A549 (cell line): ENCODE measurements at regions not wholly inside any gene's neighbourhood (a gene's known extent, or its start where the extent isn't known, plus 50 kb on each side); places are given as distances from the start of the nearest gene placed in this dataset.

Experiments
- ATAC-seq, 2 experiments: fragments of 200-7000 bp in 1 of 2; fragments of >200 bp in 1 of 2; cut with Nextera tagmentation in 1 of 2; cut with Tn5 transposase in 1 of 2; 3 replicates each; pipeline versions ENCODE4 v1.8.0 to v1.9.1; 2018 to 2020; ENCODE audit warnings: mild to moderate bottlenecking in 1 of 2, moderate library complexity in 1 of 2
- CTCF ChIA-PET: fragments of 300-600 bp; sonication (Branson Sonifier 250); formaldehyde crosslinking; extraction: SDS; loops from one replicate; lab custom pipeline; 2021; ENCODE audit warnings: antibody characterized with exemption, inconsistent platforms; lab: Yijun Ruan, JAX
- POLR2A ChIA-PET: fragments of 350-600 bp; formaldehyde crosslinking; extraction: SDS; loops from one replicate; lab custom pipeline; 2021; ENCODE audit warnings: antibody characterized with exemption, inconsistent platforms; lab: Yijun Ruan, JAX
- DNase-seq, 2 experiments: peaks; one replicate each; pipeline versions ENCODE4 v3.0.0 to v3.0.0-alpha.2; 2011 to 2016; ENCODE audit warnings: low read depth in 1 of 2, low spot score in 1 of 2
- FAIRE-seq: peaks from 2 replicates; lab custom pipeline; 2011; peaks lifted over from hg19 to GRCh38; lab: Jason Lieb, UNC
- H3K27ac ChIP-seq, 2 experiments: fragments of >200 bp; sonication (Bioruptor Twin); formaldehyde crosslinking; 3 replicates each; pipeline ENCODE4 v1.5.1; 2016 to 2017
- H3K4me1 ChIP-seq: fragments of >200 bp; sonication (Bioruptor Twin); formaldehyde crosslinking; 3 replicates; pipeline ENCODE4 v1.6.1; 2016
- H3K4me2 ChIP-seq: fragments of >200 bp; sonication (Bioruptor Twin); formaldehyde crosslinking; 3 replicates; pipeline ENCODE4 v1.6.1; 2016
- H3K4me3 ChIP-seq: fragments of >200 bp; sonication (Bioruptor Twin); formaldehyde crosslinking; 3 replicates; pipeline ENCODE4 v1.5.1; 2016
- H3K9me3 ChIP-seq: fragments of >200 bp; sonication (Bioruptor Twin); formaldehyde crosslinking; 3 replicates; pipeline ENCODE4 v1.6.1; 2016
- CBX8 ChIP-seq: fragments of 200-600 bp; sonication (generic); IDR thresholded peaks from 2 replicates; pipeline ENCODE4 v1.6.1; 2016
- EHMT2 ChIP-seq: fragments of 200-600 bp; sonication (generic); IDR thresholded peaks from 2 replicates; pipeline ENCODE4 v1.6.1; 2016; ENCODE audit warnings: antibody characterized with exemption, low read depth, mild to moderate bottlenecking, moderate library complexity
- FOSB ChIP-seq: fragments of 250-450 bp; sonication (Bioruptor Pico); IDR thresholded peaks from 2 replicates; pipeline ENCODE4 v1.5.0; 2020; ENCODE audit warnings: mild to moderate bottlenecking, moderate library complexity
- FOXS1 ChIP-seq: fragments of 250-450 bp; sonication (Bioruptor Pico); IDR thresholded peaks from 2 replicates; pipeline ENCODE4 v1.5.0; 2020; ENCODE audit warnings: mild to moderate bottlenecking, moderate library complexity
- HDAC2 ChIP-seq: fragments of 200-600 bp; sonication (generic); IDR thresholded peaks from 2 replicates; pipeline ENCODE4 v1.6.1; 2016
- HOXA7 ChIP-seq: fragments of 250-450 bp; sonication (Bioruptor Pico); IDR thresholded peaks from 2 replicates; pipeline ENCODE4 v1.5.0; 2020; ENCODE audit warnings: mild to moderate bottlenecking, moderate library complexity
- JUNB ChIP-seq: fragments of >200 bp; sonication (Bioruptor Twin); formaldehyde crosslinking; IDR thresholded peaks from 2 replicates; pipeline ENCODE4 v1.6.1; 2016
- KDM5A ChIP-seq: fragments of 200-600 bp; sonication (generic); IDR thresholded peaks from 2 replicates; pipeline ENCODE4 v1.6.1; 2016; ENCODE audit warnings: antibody characterized with exemption, mild to moderate bottlenecking
- NPAS2 ChIP-seq: fragments of 250-450 bp; sonication (Bioruptor Pico); IDR thresholded peaks from 2 replicates; pipeline ENCODE4 v1.8.0; 2022; ENCODE audit warnings: mild to moderate bottlenecking, moderate library complexity, borderline replicate concordance
- NR3C1 ChIP-seq: fragments of >200 bp; sonication (Bioruptor Twin); formaldehyde crosslinking; IDR thresholded peaks from 3 replicates; pipeline ENCODE4 v1.6.1; 2017
- PHF8 ChIP-seq: fragments of 200-600 bp; sonication (generic); IDR thresholded peaks from 2 replicates; pipeline ENCODE4 v1.6.1; 2016; ENCODE audit warnings: low read depth, mild to moderate bottlenecking, antibody characterized with exemption, moderate library complexity, borderline replicate concordance
- POLR2A ChIP-seq: IDR thresholded peaks from 2 replicates; pipeline ENCODE4 v1.6.1; 2012; ENCODE audit warnings: mild to moderate bottlenecking, low read length
- POLR2AphosphoS2 ChIP-seq: conservative IDR thresholded peaks from 2 replicates; pipeline ENCODE4 v1.6.1; 2012; ENCODE audit warnings: low read length, improper control_type of control experiment, inconsistent platforms
- RAD21 ChIP-seq, 2 experiments: fragments of >200 bp in 1 of 2; sonication (Bioruptor Twin) in 1 of 2; formaldehyde crosslinking in 1 of 2; IDR thresholded peaks in 1 of 2; conservative IDR thresholded peaks in 1 of 2; 2 replicates in 1 of 2; 3 replicates in 1 of 2; pipeline ENCODE4 v1.6.1; 2012 to 2018; ENCODE audit warnings: inconsistent platforms in 1 of 2
- RCOR1 ChIP-seq: fragments of 150-350 bp; IDR thresholded peaks from 2 replicates; pipeline ENCODE4 v1.6.1; 2014; ENCODE audit warnings: antibody characterized with exemption, low read length, low read depth
- SREBF2 ChIP-seq: fragments of 450-650 bp; IDR thresholded peaks from 2 replicates; pipeline ENCODE4 v1.6.1; 2014; ENCODE audit warnings: mild to moderate bottlenecking, moderate library complexity
- TP53 ChIP-seq: fragments of 250-450 bp; sonication (Bioruptor Pico); IDR thresholded peaks from 2 replicates; pipeline ENCODE4 v1.5.0; 2021; ENCODE audit warnings: mild to moderate bottlenecking, moderate library complexity
- ZC3H11A ChIP-seq: fragments of 450-650 bp; IDR thresholded peaks from 2 replicates; pipeline ENCODE4 v1.6.1; 2014; ENCODE audit warnings: antibody characterized with exemption, mild to moderate bottlenecking
- ZFP36 ChIP-seq: fragments of 450-650 bp; IDR thresholded peaks from 2 replicates; pipeline ENCODE4 v1.6.1; 2014; ENCODE audit warnings: borderline replicate concordance; ENCODE audit not compliant: partially characterized antibody
- ZSCAN20 ChIP-seq: fragments of 250-450 bp; sonication (Bioruptor Pico); IDR thresholded peaks from 2 replicates; pipeline ENCODE4 v1.8.0; 2022; ENCODE audit warnings: mild to moderate bottlenecking, moderate library complexity
- WGBS: methylation state at CpG from one replicate; pipeline ENCODE4 v1.1.6; 2017; ENCODE audit errors: missing lambda C conversion rate; 5-methylcytosine and 5-hydroxymethylcytosine counted together
- TF ChIP-seq, protein P1 (sequence below): fragments of 150-350 bp; IDR thresholded peaks from 2 replicates; pipeline ENCODE4 v1.6.1; 2014; ENCODE audit warnings: low read depth, mild to moderate bottlenecking, low read length
- TF ChIP-seq, protein P2 (sequence below): IDR thresholded peaks from 2 replicates; pipeline ENCODE4 v1.6.1; 2012
- TF ChIP-seq, protein P3 (sequence below): fragments of >200 bp; sonication (Bioruptor Twin); formaldehyde crosslinking; IDR thresholded peaks from 3 replicates; pipeline ENCODE4 v1.6.1; 2016

DNA sequence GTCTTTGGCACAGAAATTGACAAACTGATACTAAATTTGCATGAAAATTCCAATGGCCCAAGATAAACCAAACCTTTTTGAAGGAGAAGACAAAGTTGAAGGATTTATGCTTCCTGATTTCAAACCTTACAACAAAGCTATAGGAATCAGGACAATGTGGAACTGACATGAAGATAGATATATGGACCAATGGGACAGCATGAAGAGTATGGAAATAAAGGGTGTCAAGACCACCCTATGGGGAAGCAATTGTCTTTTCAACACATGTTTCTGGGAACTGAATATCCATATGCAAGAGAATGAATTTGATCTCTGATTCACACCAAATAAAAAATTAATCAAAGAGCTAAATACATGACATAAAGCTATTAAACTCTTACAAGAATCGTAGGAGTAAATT is 77.2 kb upstream of the ADARB2 start (continued):
- TF ChIP-seq CBX8: no peak
- no peak for TF ChIP-seq PHF8
- no peak for TF ChIP-seq ZC3H11A
- no peak for TF ChIP-seq ZSCAN20 (CRISPR knock-in tag)
- TF ChIP-seq HDAC2: no peak
- TF ChIP-seq, protein P1, sequence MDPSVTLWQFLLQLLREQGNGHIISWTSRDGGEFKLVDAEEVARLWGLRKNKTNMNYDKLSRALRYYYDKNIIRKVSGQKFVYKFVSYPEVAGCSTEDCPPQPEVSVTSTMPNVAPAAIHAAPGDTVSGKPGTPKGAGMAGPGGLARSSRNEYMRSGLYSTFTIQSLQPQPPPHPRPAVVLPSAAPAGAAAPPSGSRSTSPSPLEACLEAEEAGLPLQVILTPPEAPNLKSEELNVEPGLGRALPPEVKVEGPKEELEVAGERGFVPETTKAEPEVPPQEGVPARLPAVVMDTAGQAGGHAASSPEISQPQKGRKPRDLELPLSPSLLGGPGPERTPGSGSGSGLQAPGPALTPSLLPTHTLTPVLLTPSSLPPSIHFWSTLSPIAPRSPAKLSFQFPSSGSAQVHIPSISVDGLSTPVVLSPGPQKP: no peak
- no peak for TF ChIP-seq NPAS2 (CRISPR knock-in tag)
- TF ChIP-seq SREBF2: no peak
- no peak for TF ChIP-seq POLR2AphosphoS2
- no peak for TF ChIP-seq KDM5A

DNA sequence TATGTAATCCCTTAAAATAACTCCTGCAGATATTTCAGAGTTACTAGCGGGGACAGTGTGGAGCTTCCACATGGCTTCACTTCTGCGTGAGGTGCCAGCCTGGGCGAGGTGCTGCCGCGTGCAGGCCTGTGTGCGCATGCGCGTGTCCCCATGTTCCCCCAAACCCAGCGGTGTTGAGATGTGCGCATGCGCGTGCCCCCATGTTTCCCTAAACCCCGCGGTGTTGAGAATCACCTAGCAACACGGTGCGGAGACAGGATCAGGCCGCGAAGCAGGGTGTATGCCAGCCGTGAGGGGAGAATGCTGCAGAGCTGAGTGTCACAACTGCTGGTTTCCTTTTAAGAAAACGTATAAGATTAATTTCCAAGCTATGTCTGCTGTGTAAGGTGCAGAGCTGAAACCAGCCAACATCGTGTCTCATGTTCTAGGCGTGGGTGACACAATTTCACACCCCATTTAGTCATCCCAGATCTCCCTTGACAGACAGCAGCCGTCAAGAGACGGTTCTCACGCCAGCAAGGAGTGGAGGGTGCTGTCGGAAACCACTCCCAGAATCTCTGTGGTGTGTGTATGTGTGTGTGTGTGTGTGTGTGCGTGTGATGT is 71.9 kb upstream of the ADARB2 start:
- Histone ChIP-seq H3K4me1 (no peaks in the 10 kb centered on the region), H3K9me3 (no peaks in the 10 kb centered on the region), H3K4me3 (no peak overlapping the region), H3K4me2 (no peak overlapping the region), H3K27ac (no peak overlapping the region)
- FAIRE-seq (no peak), ATAC-seq (no peak), DNase-seq (no peak)
- 60% methylated on average over 27 of the region's 27 CpGs for whole genome bisulfite sequencing
- CTCF ChIA-PET: no interaction called here
- POLR2A ChIA-PET: no interaction called here
- no peak for TF ChIP-seq RAD21 (conservative IDR thresholded peaks at IDR 0.05 in 1 of 2, IDR thresholded peaks at IDR 0.05 in 1 of 2)
- no peak for TF ChIP-seq RCOR1
- TF ChIP-seq PHF8: no peak
- TF ChIP-seq JUNB: no peak
- TF ChIP-seq FOSB (CRISPR knock-in tag): no peak
- TF ChIP-seq ZC3H11A: no peak
- no peak for TF ChIP-seq NR3C1
- TF ChIP-seq CBX8: no peak
- no peak for TF ChIP-seq ZFP36

DNA sequence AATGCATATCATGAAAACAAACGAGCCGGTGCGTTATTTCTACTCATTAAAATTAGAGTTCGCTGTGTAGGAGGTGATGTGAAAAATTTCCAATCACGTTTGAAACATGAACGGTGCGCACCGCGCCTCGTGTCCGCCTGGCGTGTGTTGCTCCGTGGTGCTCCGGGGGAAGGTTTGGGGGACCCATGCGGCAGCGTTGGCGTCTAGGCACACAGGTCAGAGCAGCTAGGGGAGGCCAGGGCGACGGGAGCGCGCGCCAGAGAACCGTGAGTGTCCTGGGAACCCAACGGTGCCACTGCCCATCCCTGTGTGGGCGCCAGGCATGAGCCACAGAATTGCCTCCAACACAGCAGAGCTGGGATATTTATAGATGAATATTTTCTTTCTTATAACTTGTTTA is 70.6 kb upstream of the ADARB2 start:
- H3K4me3 ChIP-seq: no peak overlapping the region
- POLR2A ChIA-PET: no interaction called here
- 42% methylated on average over 25 of the region's 25 CpGs for WGBS
- TF ChIP-seq NR3C1 (no peak), FOXS1 (no peak), KDM5A (no peak), EHMT2 (no peak), ZC3H11A (no peak)
- TF ChIP-seq, protein P2, sequence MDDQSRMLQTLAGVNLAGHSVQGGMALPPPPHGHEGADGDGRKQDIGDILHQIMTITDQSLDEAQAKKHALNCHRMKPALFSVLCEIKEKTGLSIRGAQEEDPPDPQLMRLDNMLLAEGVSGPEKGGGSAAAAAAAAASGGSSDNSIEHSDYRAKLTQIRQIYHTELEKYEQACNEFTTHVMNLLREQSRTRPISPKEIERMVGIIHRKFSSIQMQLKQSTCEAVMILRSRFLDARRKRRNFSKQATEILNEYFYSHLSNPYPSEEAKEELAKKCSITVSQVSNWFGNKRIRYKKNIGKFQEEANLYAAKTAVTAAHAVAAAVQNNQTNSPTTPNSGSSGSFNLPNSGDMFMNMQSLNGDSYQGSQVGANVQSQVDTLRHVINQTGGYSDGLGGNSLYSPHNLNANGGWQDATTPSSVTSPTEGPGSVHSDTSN: no peak
- TF ChIP-seq, protein P3, sequence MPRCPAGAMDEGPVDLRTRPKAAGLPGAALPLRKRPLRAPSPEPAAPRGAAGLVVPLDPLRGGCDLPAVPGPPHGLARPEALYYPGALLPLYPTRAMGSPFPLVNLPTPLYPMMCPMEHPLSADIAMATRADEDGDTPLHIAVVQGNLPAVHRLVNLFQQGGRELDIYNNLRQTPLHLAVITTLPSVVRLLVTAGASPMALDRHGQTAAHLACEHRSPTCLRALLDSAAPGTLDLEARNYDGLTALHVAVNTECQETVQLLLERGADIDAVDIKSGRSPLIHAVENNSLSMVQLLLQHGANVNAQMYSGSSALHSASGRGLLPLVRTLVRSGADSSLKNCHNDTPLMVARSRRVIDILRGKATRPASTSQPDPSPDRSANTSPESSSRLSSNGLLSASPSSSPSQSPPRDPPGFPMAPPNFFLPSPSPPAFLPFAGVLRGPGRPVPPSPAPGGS: no peak
- CTCF ChIA-PET: no interaction called here
- no peak for ATAC-seq
- H3K9me3 ChIP-seq: no peaks in the 10 kb centered on the region
- H3K4me2 ChIP-seq: no peak overlapping the region
- H3K27ac ChIP-seq: no peak overlapping the region
- no peak for DNase-seq
- FAIRE-seq: no peak
- H3K4me1 ChIP-seq: no peaks in the 10 kb centered on the region

DNA sequence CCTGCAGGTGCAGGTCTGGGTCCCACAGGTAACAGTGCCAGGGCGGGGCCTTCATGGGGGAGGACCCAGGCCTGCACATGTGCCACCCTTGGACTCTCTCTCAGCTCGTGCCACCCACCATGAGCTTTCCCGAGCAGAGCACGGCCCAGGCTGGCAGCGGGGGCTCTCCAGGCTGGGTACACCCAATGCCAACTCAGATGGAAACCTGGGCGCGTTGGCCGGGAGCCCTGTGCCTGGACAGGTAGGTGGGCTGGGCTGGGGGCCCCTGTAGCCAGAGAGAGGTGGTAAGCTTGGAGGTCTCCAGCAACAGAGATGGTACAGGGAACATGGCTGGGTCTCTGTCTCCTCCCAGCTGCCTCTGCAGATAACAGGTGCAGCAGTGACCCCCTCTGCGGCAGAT is 69.9 kb upstream of the ADARB2 start:
- Histone ChIP-seq H3K27ac (no peak overlapping the region), H3K4me1 (no peaks in the 10 kb centered on the region), H3K4me3 (no peak overlapping the region), H3K9me3 (no peaks in the 10 kb centered on the region), H3K4me2 (no peak overlapping the region)
- ChIA-PET POLR2A (no interaction called here), CTCF (no interaction called here)
- FAIRE-seq: no peak
- ATAC-seq: no peak
- WGBS: 39% methylated on average over 9 of the region's 9 CpGs
- DNase-seq: no peak
- TF ChIP-seq RAD21 (conservative IDR thresholded peaks at IDR 0.05 in 1 of 2, IDR thresholded peaks at IDR 0.05 in 1 of 2) (no peak), FOXS1 (no peak), CBX8 (no peak), HOXA7 (CRISPR knock-in tag) (no peak), POLR2A (no peak), TP53 (CRISPR knock-in tag) (no peak)
